SHP77 (cell line): ENCODE measurements at regions not wholly inside any gene's neighbourhood (a gene's known extent, or its start where the extent isn't known, plus 50 kb on each side); places are given as distances from the start of the nearest gene placed in this dataset.
A peak's percentile ranks its signal among the peaks of the same experiment; 100 is the strongest.

Experiments used
- DNase-seq, 2 experiments: peaks; one replicate each; lab custom pipeline; 2025; lab: John Stamatoyannopoulos, UW

GRCh38 chr16:35506018-35506897 lies 2046.8 kb downstream of the TP53TG3F start:
- peak; percentile 100 for DNase-seq

GRCh38 chr16:35506898-35507194 lies 2047.4 kb downstream of the TP53TG3F start:
- DNase-seq, result peak; percentile 85 to 89

- peak; percentile 81 to 87 for DNase-seq
Observed at GRCh38 chr16:35510701-35511100, 2051.3 kb downstream of the TP53TG3F start.

- DNase-seq, result peak; percentile 78 to 85
Observed at GRCh38 chr16:35516551-35516950, 2057.1 kb downstream of the TP53TG3F start.

GRCh38 chr16:35516971-35517370 lies 2057.6 kb downstream of the TP53TG3F start:
- peak in 1 of 2 experiments; percentile 55 for DNase-seq

GRCh38 chr16:35523991-35524390 lies 2064.6 kb downstream of the TP53TG3F start:
- peak; percentile 54 to 64 for DNase-seq

GRCh38 chr16:35525979-35526590 lies 2066.7 kb downstream of the TP53TG3F start:
- DNase-seq, result peak; percentile 87 to 96

GRCh38 chr16:35532576-35532975 lies 2073.2 kb downstream of the TP53TG3F start:
- no peak for DNase-seq

- DNase-seq, result no peak
Observed at GRCh38 chr16:35533683-35534082, 2074.3 kb downstream of the TP53TG3F start.

GRCh38 chr16:35543486-35543885 lies 2084.1 kb downstream of the TP53TG3F start:
- no peak for DNase-seq

GRCh38 chr16:35552763-35553162 lies 2093.4 kb downstream of the TP53TG3F start:
- DNase-seq, result peak; percentile 82

- DNase-seq, result no peak
Observed at GRCh38 chr16:35557731-35558130, 2098.3 kb downstream of the TP53TG3F start.

GRCh38 chr16:35559911-35560636 lies 2100.7 kb downstream of the TP53TG3F start:
- DNase-seq, result peak; percentile 88 to 89

GRCh38 chr16:35560637-35560984 lies 2101.2 kb downstream of the TP53TG3F start:
- DNase-seq, result no peak

GRCh38 chr16:35561346-35561745 lies 2101.9 kb downstream of the TP53TG3F start:
- DNase-seq, result no peak

- DNase-seq, result no peak
Observed at GRCh38 chr16:35562471-35562870, 2103.1 kb downstream of the TP53TG3F start.

GRCh38 chr16:35562919-35563318 lies 2103.5 kb downstream of the TP53TG3F start:
- DNase-seq, result no peak

- no peak for DNase-seq
Observed at GRCh38 chr16:35564148-35564547, 2104.7 kb downstream of the TP53TG3F start.

GRCh38 chr16:35564889-35565288 lies 2105.5 kb downstream of the TP53TG3F start:
- DNase-seq, result no peak

- no peak for DNase-seq
Observed at GRCh38 chr16:35565626-35566025, 2106.2 kb downstream of the TP53TG3F start.

- DNase-seq, result no peak
Observed at GRCh38 chr16:35569413-35569812, 2110.0 kb downstream of the TP53TG3F start.

- DNase-seq, result no peak
Observed at GRCh38 chr16:35570946-35571345, 2111.5 kb downstream of the TP53TG3F start.

GRCh38 chr16:35572186-35572585 lies 2112.8 kb downstream of the TP53TG3F start:
- DNase-seq, result no peak
